K562 (cell line): ENCODE measurements at regions not wholly inside any gene's neighbourhood (a gene's known extent, or its start where the extent isn't known, plus 50 kb on each side); places are given as distances from the start of the nearest gene placed in this dataset.

Experiments
- ZNF184 ChIP-seq: sonication (generic); formaldehyde crosslinking; IDR thresholded peaks from 2 replicates; pipeline ENCODE4 v1.5.0; 2020; ENCODE audit warnings: missing genetic modification reagents
- TF ChIP-seq, protein P1 (sequence below), 3 experiments: IDR thresholded peaks in 2 of 3; conservative IDR thresholded peaks in 1 of 3; 2 replicates each; pipeline ENCODE4 v1.5.1; 2011 to 2012; ENCODE audit warnings: low read length in 3 of 3, mild to moderate bottlenecking in 3 of 3, control low read depth in 2 of 3, improper control_type of control experiment in 1 of 3, inconsistent platforms in 1 of 3, low read depth in 1 of 3, mixed read lengths in 1 of 3, moderate library complexity in 1 of 3; ENCODE audit not compliant: insufficient read depth in 2 of 3
- TF ChIP-seq, protein P2 (sequence below), 3 experiments: fragments of 200-800 bp in 1 of 3; sonication (Bioruptor generic) in 1 of 3; sonication (generic) in 1 of 3; formaldehyde crosslinking in 1 of 3; IDR thresholded peaks; 2 replicates each; pipeline versions ENCODE4 v1.6.1 to v1.8.0; 2016 to 2022; ENCODE audit warnings: mild to moderate bottlenecking in 2 of 3, missing compliant biosample characterization in 2 of 3, missing genetic modification characterization in 2 of 3, missing genetic modification reagents in 1 of 3
- TF ChIP-seq, protein P3 (sequence below): fragments of 450-650 bp; IDR thresholded peaks from 2 replicates; pipeline ENCODE4 v1.7.1; 2018; ENCODE audit warnings: mild to moderate bottlenecking, low read depth; ENCODE audit not compliant: partially characterized antibody

DNA sequence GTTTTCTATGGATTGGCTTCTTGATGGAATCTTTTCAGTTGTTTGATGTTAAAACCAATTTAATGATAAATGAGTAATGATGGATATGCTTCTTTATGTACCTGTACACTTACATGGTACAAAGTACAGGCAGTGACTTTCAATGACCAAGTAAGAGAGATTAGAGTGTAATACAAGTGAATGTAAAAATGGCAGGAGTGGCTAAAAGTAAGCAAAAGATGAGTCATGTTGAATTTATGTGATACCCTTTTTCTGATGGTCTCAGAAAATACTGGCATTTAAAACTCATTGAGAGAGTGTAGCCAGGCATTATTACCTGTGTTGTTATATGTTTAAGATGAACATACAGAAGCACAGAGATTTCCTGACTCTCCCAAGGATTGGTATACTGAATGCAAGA lies 97.1 kb downstream of the GPR85 start:
- no peak for TF ChIP-seq ZNF184
- TF ChIP-seq, protein P1, sequence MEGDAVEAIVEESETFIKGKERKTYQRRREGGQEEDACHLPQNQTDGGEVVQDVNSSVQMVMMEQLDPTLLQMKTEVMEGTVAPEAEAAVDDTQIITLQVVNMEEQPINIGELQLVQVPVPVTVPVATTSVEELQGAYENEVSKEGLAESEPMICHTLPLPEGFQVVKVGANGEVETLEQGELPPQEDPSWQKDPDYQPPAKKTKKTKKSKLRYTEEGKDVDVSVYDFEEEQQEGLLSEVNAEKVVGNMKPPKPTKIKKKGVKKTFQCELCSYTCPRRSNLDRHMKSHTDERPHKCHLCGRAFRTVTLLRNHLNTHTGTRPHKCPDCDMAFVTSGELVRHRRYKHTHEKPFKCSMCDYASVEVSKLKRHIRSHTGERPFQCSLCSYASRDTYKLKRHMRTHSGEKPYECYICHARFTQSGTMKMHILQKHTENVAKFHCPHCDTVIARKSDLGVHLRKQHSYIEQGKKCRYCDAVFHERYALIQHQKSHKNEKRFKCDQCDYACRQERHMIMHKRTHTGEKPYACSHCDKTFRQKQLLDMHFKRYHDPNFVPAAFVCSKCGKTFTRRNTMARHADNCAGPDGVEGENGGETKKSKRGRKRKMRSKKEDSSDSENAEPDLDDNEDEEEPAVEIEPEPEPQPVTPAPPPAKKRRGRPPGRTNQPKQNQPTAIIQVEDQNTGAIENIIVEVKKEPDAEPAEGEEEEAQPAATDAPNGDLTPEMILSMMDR (IDR thresholded peaks at IDR 0.05 in 2 of 3, conservative IDR thresholded peaks at IDR 0.05 in 1 of 3; ENCODE audit: insufficient read depth in 2 of 3, low read depth in 1 of 3, low read length in 3 of 3), result no peak
- TF ChIP-seq, protein P2, sequence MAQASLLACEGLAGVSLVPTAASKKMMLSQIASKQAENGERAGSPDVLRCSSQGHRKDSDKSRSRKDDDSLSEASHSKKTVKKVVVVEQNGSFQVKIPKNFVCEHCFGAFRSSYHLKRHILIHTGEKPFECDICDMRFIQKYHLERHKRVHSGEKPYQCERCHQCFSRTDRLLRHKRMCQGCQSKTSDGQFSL (CRISPR knock-in tag; IDR thresholded peaks at IDR 0.05), result no peak
- TF ChIP-seq, protein P2 (tag; IDR thresholded peaks at IDR 0.05), result no peak
- TF ChIP-seq, protein P3, sequence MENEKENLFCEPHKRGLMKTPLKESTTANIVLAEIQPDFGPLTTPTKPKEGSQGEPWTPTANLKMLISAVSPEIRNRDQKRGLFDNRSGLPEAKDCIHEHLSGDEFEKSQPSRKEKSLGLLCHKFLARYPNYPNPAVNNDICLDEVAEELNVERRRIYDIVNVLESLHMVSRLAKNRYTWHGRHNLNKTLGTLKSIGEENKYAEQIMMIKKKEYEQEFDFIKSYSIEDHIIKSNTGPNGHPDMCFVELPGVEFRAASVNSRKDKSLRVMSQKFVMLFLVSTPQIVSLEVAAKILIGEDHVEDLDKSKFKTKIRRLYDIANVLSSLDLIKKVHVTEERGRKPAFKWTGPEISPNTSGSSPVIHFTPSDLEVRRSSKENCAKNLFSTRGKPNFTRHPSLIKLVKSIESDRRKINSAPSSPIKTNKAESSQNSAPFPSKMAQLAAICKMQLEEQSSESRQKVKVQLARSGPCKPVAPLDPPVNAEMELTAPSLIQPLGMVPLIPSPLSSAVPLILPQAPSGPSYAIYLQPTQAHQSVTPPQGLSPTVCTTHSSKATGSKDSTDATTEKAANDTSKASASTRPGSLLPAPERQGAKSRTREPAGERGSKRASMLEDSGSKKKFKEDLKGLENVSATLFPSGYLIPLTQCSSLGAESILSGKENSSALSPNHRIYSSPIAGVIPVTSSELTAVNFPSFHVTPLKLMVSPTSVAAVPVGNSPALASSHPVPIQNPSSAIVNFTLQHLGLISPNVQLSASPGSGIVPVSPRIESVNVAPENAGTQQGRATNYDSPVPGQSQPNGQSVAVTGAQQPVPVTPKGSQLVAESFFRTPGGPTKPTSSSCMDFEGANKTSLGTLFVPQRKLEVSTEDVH, result no peak
